ENCODE measurements at regions not wholly inside any gene's neighbourhood (a gene's known extent, or its start where the extent isn't known, plus 50 kb on each side); places are given as distances from the start of the nearest gene placed in this dataset.
A peak's percentile ranks its signal among the peaks of the same experiment; 100 is the strongest.

- DNase-seq (ENCODE audit: low spot score), result no peak
These were observed 52.1 kb upstream of the DIPK1A start for GRCh38 chr1:93013145-93014065.

GRCh38 chr1:93014168-93014567, 52.9 kb upstream of the DIPK1A start:
- no peak for DNase-seq (ENCODE audit: low spot score)

GRCh38 chr1:93015590-93015989, 54.3 kb upstream of the DIPK1A start:
- no peak for DNase-seq (ENCODE audit: low spot score)

GRCh38 chr1:93016171-93016570, 54.9 kb upstream of the DIPK1A start:
- DNase-seq (ENCODE audit: low spot score), result no peak

GRCh38 chr1:93021539-93022134, 57.4 kb upstream of the MTF2 start:
- DNase-seq (ENCODE audit: low spot score), result peak; percentile 61

GRCh38 chr1:93022580-93022979, 56.5 kb upstream of the MTF2 start:
- DNase-seq (ENCODE audit: low spot score), result no peak

- DNase-seq (ENCODE audit: low spot score), result no peak
These were observed 55.8 kb upstream of the MTF2 start for GRCh38 chr1:93023281-93023680.

GRCh38 chr1:93025572-93025971, 53.5 kb upstream of the MTF2 start:
- DNase-seq (ENCODE audit: low spot score), result peak; percentile 19

GRCh38 chr1:93028542-93028941, 50.5 kb upstream of the MTF2 start:
- no peak for DNase-seq (ENCODE audit: low spot score)

All from activated CD4-positive, alpha-beta T cell treated with anti-CD3 and anti-CD28 coated beads, Interleukin-2, Interleukin-4, amounts not matched to agents 100 ng/mL and 50 ng/mL, durations not matched to agents 16 hours and 8 hours (primary cell).